ENCODE measurements at regions not wholly inside any gene's neighbourhood (a gene's known extent, or its start where the extent isn't known, plus 50 kb on each side); places are given as distances from the start of the nearest gene placed in this dataset.

GRCh38 chr17:72394531-72394930 lies 273.7 kb downstream of the SOX9 start:
- no peak for DNase-seq

GRCh38 chr17:72396121-72396520 lies 275.3 kb downstream of the SOX9 start:
- no peak for DNase-seq

GRCh38 chr17:72397223-72397667 lies 276.4 kb downstream of the SOX9 start:
- no peak for DNase-seq

- DNase-seq, result no peak
These were observed 276.9 kb downstream of the SOX9 start for GRCh38 chr17:72397687-72398086.

- no peak for DNase-seq
These were observed 278.3 kb downstream of the SOX9 start for GRCh38 chr17:72399023-72399607.

- DNase-seq, result no peak
These were observed 279.0 kb downstream of the SOX9 start for GRCh38 chr17:72399608-72400487.

- DNase-seq, result no peak
These were observed 279.6 kb downstream of the SOX9 start for GRCh38 chr17:72400488-72400827.

GRCh38 chr17:72400863-72401262 lies 280.0 kb downstream of the SOX9 start:
- no peak for DNase-seq

- no peak for DNase-seq
These were observed 281.3 kb downstream of the SOX9 start for GRCh38 chr17:72401883-72402726.

GRCh38 chr17:72402727-72403210 lies 281.9 kb downstream of the SOX9 start:
- no peak for DNase-seq

- no peak for DNase-seq
These were observed 282.9 kb downstream of the SOX9 start for GRCh38 chr17:72403713-72404209.

GRCh38 chr17:72404872-72405271 lies 284.1 kb downstream of the SOX9 start:
- DNase-seq, result no peak

- no peak for DNase-seq
These were observed 284.9 kb downstream of the SOX9 start for GRCh38 chr17:72405662-72406230.

GRCh38 chr17:72406498-72406897 lies 285.7 kb downstream of the SOX9 start:
- DNase-seq, result no peak

- no peak for DNase-seq
These were observed 286.6 kb downstream of the SOX9 start for GRCh38 chr17:72407336-72407909.

GRCh38 chr17:72407931-72408330 lies 287.1 kb downstream of the SOX9 start:
- DNase-seq, result no peak

- no peak for DNase-seq
These were observed 287.8 kb downstream of the SOX9 start for GRCh38 chr17:72408641-72409040.

GRCh38 chr17:72409405-72410002 lies 288.7 kb downstream of the SOX9 start:
- no peak for DNase-seq

- no peak for DNase-seq
These were observed 290.3 kb downstream of the SOX9 start for GRCh38 chr17:72411124-72411563.

GRCh38 chr17:72412650-72413076 lies 291.8 kb downstream of the SOX9 start:
- no peak for DNase-seq

GRCh38 chr17:72413077-72414031 lies 292.5 kb downstream of the SOX9 start:
- no peak for DNase-seq

Measured in CD4-positive, alpha-beta T cell treated with Interleukin-1 beta for 1 hour (primary cell).